ENCODE measurements at regions not wholly inside any gene's neighbourhood (a gene's known extent, or its start where the extent isn't known, plus 50 kb on each side); places are given as distances from the start of the nearest gene placed in this dataset.
A peak's percentile ranks its signal among the peaks of the same experiment; 100 is the strongest.

DNA sequence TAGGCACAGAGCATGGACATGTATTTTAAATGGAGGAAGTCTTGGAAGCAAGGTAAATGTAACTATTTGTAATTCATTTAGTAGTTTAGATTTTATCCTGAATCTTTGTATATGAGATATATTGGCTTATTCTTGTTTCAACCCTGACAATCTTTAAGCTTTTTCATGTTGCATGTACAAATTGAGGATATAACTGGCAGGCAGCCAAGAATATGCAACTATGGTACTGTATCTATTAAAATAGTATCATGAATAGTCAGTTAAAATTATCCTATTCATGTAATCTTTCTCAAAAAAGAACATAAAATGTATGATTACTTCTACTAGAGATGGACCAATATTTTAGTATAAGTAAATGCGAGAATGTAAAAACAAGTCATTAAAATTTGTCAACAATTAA is 1141.5 kb downstream of the PCDH18 start (continued):
- TF ChIP-seq, protein P1, sequence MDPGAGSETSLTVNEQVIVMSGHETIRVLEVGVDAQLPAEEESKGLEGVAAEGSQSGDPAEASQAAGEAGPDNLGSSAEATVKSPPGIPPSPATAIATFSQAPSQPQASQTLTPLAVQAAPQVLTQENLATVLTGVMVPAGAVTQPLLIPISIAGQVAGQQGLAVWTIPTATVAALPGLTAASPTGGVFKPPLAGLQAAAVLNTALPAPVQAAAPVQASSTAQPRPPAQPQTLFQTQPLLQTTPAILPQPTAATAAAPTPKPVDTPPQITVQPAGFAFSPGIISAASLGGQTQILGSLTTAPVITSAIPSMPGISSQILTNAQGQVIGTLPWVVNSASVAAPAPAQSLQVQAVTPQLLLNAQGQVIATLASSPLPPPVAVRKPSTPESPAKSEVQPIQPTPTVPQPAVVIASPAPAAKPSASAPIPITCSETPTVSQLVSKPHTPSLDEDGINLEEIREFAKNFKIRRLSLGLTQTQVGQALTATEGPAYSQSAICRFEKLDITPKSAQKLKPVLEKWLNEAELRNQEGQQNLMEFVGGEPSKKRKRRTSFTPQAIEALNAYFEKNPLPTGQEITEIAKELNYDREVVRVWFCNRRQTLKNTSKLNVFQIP (CRISPR knock-in tag; IDR thresholded peaks at IDR 0.05; ENCODE audit: borderline replicate concordance, low read depth), result no peak
- TF ChIP-seq ISL1 (CRISPR knock-in tag; IDR thresholded peaks at IDR 0.05) (no peak), ARNTL (CRISPR knock-in tag; IDR thresholded peaks at IDR 0.05; ENCODE audit: borderline replicate concordance, low read depth) (no peak), CSDC2 (CRISPR knock-in tag; IDR thresholded peaks at IDR 0.05) (no peak), TCF4 (CRISPR knock-in tag; IDR thresholded peaks at IDR 0.05; ENCODE audit: borderline replicate concordance) (no peak), TOX (CRISPR knock-in tag; IDR thresholded peaks at IDR 0.05; ENCODE audit: borderline replicate concordance) (no peak)
- TF ChIP-seq, protein P2, sequence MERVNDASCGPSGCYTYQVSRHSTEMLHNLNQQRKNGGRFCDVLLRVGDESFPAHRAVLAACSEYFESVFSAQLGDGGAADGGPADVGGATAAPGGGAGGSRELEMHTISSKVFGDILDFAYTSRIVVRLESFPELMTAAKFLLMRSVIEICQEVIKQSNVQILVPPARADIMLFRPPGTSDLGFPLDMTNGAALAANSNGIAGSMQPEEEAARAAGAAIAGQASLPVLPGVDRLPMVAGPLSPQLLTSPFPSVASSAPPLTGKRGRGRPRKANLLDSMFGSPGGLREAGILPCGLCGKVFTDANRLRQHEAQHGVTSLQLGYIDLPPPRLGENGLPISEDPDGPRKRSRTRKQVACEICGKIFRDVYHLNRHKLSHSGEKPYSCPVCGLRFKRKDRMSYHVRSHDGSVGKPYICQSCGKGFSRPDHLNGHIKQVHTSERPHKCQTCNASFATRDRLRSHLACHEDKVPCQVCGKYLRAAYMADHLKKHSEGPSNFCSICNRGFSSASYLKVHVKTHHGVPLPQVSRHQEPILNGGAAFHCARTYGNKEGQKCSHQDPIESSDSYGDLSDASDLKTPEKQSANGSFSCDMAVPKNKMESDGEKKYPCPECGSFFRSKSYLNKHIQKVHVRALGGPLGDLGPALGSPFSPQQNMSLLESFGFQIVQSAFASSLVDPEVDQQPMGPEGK (CRISPR knock-in tag; IDR thresholded peaks at IDR 0.05; ENCODE audit: borderline replicate concordance), result no peak

DNA sequence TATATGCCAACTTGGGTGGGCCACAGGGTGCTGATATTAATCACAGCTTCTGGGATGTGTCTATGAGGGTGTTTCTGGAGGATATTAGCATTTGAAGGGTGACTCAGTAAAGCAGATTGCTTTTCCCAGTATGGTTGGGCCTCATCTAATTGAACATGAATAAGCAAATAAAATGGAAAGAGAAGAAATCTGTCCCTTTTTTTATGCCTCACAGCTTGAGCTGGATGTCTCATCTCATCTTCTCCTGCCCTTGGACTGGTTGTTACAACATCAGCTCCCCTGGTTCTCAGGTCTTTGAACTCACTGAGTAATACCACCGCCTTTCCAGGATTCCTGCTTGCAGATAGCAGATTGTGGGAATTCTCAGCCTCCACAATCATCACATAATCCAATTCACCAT is 1149.2 kb downstream of the PCDH18 start:
- no peak for TF ChIP-seq RARB (CRISPR knock-in tag; IDR thresholded peaks at IDR 0.05)
- TF ChIP-seq ISL1 (CRISPR knock-in tag; IDR thresholded peaks at IDR 0.05), result peak; percentile 25; the same call in 1 of the 2 replicates
- ATAC-seq, result no peak

DNA sequence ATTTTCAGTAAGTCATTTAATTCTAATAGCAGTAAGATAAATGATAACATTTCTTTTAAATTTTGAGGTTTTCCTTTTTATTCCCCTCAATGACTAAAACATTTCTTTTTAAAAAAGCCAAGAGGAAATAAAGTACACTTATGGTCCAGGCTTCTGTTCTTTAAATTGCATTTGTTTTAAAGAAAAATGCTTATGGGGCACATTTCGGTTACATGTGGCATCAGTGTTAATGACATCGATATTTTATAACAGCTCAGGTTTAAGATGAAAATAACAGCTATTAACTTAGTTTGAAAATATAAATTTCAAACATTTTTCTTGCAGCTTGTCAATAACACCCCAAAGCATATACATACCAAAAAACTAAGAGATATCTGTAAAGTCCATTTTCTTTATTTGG is 1161.1 kb downstream of the PCDH18 start:
- no peak for ATAC-seq
- TF ChIP-seq ZFP3 (CRISPR knock-in tag; IDR thresholded peaks at IDR 0.05), result no peak
- no peak for TF ChIP-seq ISL1 (CRISPR knock-in tag; IDR thresholded peaks at IDR 0.05)
- no peak for TF ChIP-seq ZC3H10 (CRISPR knock-in tag; IDR thresholded peaks at IDR 0.05)
- TF ChIP-seq ZNF565 (CRISPR knock-in tag; conservative IDR thresholded peaks at IDR 0.05; ENCODE audit: low read depth), result no peak
- no peak for TF ChIP-seq RARB (CRISPR knock-in tag; IDR thresholded peaks at IDR 0.05)
- no peak for TF ChIP-seq ARNTL (CRISPR knock-in tag; IDR thresholded peaks at IDR 0.05; ENCODE audit: borderline replicate concordance, low read depth)
- no peak for TF ChIP-seq SNAI2 (CRISPR knock-in tag; IDR thresholded peaks at IDR 0.05)
- TF ChIP-seq GLIS3 (CRISPR knock-in tag; IDR thresholded peaks at IDR 0.05), result no peak
- TF ChIP-seq CSDC2 (CRISPR knock-in tag; IDR thresholded peaks at IDR 0.05), result no peak
- TF ChIP-seq TCF4 (CRISPR knock-in tag; IDR thresholded peaks at IDR 0.05; ENCODE audit: borderline replicate concordance), result no peak
- TF ChIP-seq ESRRG (CRISPR knock-in tag; IDR thresholded peaks at IDR 0.05), result no peak
- TF ChIP-seq OSR1 (CRISPR knock-in tag; IDR thresholded peaks at IDR 0.05), result no peak
- TF ChIP-seq, protein P3, sequence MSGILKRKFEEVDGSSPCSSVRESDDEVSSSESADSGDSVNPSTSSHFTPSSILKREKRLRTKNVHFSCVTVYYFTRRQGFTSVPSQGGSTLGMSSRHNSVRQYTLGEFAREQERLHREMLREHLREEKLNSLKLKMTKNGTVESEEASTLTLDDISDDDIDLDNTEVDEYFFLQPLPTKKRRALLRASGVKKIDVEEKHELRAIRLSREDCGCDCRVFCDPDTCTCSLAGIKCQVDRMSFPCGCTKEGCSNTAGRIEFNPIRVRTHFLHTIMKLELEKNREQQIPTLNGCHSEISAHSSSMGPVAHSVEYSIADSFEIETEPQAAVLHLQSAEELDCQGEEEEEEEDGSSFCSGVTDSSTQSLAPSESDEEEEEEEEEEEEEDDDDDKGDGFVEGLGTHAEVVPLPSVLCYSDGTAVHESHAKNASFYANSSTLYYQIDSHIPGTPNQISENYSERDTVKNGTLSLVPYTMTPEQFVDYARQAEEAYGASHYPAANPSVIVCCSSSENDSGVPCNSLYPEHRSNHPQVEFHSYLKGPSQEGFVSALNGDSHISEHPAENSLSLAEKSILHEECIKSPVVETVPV (CRISPR knock-in tag; IDR thresholded peaks at IDR 0.05), result no peak
- TF ChIP-seq, protein P4, sequence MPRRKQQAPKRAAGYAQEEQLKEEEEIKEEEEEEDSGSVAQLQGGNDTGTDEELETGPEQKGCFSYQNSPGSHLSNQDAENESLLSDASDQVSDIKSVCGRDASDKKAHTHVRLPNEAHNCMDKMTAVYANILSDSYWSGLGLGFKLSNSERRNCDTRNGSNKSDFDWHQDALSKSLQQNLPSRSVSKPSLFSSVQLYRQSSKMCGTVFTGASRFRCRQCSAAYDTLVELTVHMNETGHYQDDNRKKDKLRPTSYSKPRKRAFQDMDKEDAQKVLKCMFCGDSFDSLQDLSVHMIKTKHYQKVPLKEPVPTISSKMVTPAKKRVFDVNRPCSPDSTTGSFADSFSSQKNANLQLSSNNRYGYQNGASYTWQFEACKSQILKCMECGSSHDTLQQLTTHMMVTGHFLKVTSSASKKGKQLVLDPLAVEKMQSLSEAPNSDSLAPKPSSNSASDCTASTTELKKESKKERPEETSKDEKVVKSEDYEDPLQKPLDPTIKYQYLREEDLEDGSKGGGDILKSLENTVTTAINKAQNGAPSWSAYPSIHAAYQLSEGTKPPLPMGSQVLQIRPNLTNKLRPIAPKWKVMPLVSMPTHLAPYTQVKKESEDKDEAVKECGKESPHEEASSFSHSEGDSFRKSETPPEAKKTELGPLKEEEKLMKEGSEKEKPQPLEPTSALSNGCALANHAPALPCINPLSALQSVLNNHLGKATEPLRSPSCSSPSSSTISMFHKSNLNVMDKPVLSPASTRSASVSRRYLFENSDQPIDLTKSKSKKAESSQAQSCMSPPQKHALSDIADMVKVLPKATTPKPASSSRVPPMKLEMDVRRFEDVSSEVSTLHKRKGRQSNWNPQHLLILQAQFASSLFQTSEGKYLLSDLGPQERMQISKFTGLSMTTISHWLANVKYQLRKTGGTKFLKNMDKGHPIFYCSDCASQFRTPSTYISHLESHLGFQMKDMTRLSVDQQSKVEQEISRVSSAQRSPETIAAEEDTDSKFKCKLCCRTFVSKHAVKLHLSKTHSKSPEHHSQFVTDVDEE (CRISPR knock-in tag; IDR thresholded peaks at IDR 0.05), result no peak
- TF ChIP-seq BACH2 (CRISPR knock-in tag; IDR thresholded peaks at IDR 0.05; ENCODE audit: borderline replicate concordance), result no peak
- no peak for TF ChIP-seq PPARA (CRISPR knock-in tag; IDR thresholded peaks at IDR 0.05; ENCODE audit: borderline replicate concordance)
- no peak for TF ChIP-seq ZFP30 (CRISPR knock-in tag; IDR thresholded peaks at IDR 0.05)

DNA sequence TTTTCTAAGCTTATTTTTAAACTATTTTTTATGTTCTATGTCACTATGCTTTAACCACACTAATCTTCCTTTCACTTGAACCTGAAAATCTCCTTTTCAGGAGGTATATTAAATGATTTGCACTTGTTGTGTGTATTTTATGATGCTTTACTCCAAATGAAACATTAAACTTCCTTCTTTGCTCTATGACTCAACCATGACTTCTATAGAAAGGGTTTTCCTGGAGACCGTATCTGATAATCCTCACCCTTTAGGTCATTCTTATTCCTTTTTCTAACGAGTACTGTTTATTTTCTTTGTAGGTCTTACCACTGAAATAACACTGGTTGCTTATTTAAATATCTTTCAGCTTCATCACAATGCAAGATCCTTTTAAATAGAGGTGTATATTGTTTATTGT is 1163.2 kb downstream of the PCDH18 start:
- ATAC-seq, result no peak
- TF ChIP-seq, protein P4 (CRISPR knock-in tag; IDR thresholded peaks at IDR 0.05), result no peak
- TF ChIP-seq TOX (CRISPR knock-in tag; IDR thresholded peaks at IDR 0.05; ENCODE audit: borderline replicate concordance) (no peak), TCF4 (CRISPR knock-in tag; IDR thresholded peaks at IDR 0.05; ENCODE audit: borderline replicate concordance) (no peak), ARNTL (CRISPR knock-in tag; IDR thresholded peaks at IDR 0.05; ENCODE audit: borderline replicate concordance, low read depth) (no peak), OSR1 (CRISPR knock-in tag; IDR thresholded peaks at IDR 0.05) (no peak), ESRRG (CRISPR knock-in tag; IDR thresholded peaks at IDR 0.05) (no peak), SNAI2 (CRISPR knock-in tag; IDR thresholded peaks at IDR 0.05) (no peak), ZNF8 (CRISPR knock-in tag; IDR thresholded peaks at IDR 0.05) (no peak), CSDC2 (CRISPR knock-in tag; IDR thresholded peaks at IDR 0.05) (no peak)
- TF ChIP-seq, protein P2 (CRISPR knock-in tag; IDR thresholded peaks at IDR 0.05; ENCODE audit: borderline replicate concordance), result no peak
- TF ChIP-seq, protein P5, sequence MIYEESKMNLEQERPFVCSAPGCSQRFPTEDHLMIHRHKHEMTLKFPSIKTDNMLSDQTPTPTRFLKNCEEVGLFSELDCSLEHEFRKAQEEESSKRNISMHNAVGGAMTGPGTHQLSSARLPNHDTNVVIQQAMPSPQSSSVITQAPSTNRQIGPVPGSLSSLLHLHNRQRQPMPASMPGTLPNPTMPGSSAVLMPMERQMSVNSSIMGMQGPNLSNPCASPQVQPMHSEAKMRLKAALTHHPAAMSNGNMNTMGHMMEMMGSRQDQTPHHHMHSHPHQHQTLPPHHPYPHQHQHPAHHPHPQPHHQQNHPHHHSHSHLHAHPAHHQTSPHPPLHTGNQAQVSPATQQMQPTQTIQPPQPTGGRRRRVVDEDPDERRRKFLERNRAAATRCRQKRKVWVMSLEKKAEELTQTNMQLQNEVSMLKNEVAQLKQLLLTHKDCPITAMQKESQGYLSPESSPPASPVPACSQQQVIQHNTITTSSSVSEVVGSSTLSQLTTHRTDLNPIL (CRISPR knock-in tag; IDR thresholded peaks at IDR 0.05; ENCODE audit: low read depth), result no peak

Measured in SK-N-SH treated with all-trans-retinoic acid at 6 μM for 48 hours (cell line).